ENCODE measurements at regions not wholly inside any gene's neighbourhood (a gene's known extent, or its start where the extent isn't known, plus 50 kb on each side); places are given as distances from the start of the nearest gene placed in this dataset.

DNA sequence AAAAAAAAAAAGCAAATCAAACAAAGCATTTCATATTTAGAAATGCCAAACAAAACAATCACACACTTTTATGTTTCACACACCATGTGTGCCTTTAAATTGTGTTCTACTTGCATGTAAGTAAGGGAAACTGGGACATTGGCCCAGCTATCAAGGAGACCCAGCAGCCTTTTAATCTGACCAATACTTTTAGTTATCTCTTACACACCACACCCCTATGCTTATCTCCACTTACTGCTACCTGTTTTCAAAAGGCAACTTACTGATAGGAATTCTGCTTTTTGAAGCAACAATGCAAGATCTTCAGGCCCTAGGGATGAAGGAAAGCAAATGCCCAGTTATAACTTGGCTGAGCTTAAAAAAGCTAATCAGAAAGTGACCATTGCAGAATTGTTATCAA, 1244.8 kb upstream of the SORCS1 start:
- TF ChIP-seq, protein P1, sequence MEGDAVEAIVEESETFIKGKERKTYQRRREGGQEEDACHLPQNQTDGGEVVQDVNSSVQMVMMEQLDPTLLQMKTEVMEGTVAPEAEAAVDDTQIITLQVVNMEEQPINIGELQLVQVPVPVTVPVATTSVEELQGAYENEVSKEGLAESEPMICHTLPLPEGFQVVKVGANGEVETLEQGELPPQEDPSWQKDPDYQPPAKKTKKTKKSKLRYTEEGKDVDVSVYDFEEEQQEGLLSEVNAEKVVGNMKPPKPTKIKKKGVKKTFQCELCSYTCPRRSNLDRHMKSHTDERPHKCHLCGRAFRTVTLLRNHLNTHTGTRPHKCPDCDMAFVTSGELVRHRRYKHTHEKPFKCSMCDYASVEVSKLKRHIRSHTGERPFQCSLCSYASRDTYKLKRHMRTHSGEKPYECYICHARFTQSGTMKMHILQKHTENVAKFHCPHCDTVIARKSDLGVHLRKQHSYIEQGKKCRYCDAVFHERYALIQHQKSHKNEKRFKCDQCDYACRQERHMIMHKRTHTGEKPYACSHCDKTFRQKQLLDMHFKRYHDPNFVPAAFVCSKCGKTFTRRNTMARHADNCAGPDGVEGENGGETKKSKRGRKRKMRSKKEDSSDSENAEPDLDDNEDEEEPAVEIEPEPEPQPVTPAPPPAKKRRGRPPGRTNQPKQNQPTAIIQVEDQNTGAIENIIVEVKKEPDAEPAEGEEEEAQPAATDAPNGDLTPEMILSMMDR (IDR thresholded peaks at IDR 0.05) = no peak
- no peak for TF ChIP-seq POLR2A (IDR thresholded peaks at IDR 0.05; ENCODE audit: low read depth)
